HCT116 (cell line): ENCODE measurements at regions not wholly inside any gene's neighbourhood (a gene's known extent, or its start where the extent isn't known, plus 50 kb on each side); places are given as distances from the start of the nearest gene placed in this dataset.

Experiments used
- ATF3 ChIP-seq: IDR thresholded peaks from 2 replicates; pipeline ENCODE4 v1.6.1; 2012
- CBX3 ChIP-seq: IDR thresholded peaks from 2 replicates; pipeline ENCODE4 v1.6.1; 2012; ENCODE audit warnings: low read depth
- CEBPB ChIP-seq: IDR thresholded peaks from 2 replicates; pipeline ENCODE4 v1.6.1; 2012; ENCODE audit warnings: low read depth
- CTCF ChIP-seq, 3 experiments: fragments of 200-600 bp in 1 of 3; sonication (generic) in 1 of 3; IDR thresholded peaks in 2 of 3; conservative IDR thresholded peaks in 1 of 3; 2 replicates each; pipeline ENCODE4 v1.5.1; 2012 to 2017; ENCODE audit warnings: low read depth in 2 of 3, low read length in 2 of 3, antibody characterized with exemption in 1 of 3, borderline replicate concordance in 1 of 3, control low read depth in 1 of 3, mild to moderate bottlenecking in 1 of 3, mixed read lengths in 1 of 3, mixed run types in 1 of 3, moderate library complexity in 1 of 3; ENCODE audit not compliant: insufficient read depth in 1 of 3
- EZH2 ChIP-seq: fragments of 200-600 bp; sonication (generic); IDR thresholded peaks from 2 replicates; pipeline ENCODE4 v1.6.1; 2017; ENCODE audit warnings: antibody characterized with exemption, mixed run types
- JUND ChIP-seq: IDR thresholded peaks from 2 replicates; pipeline ENCODE4 v1.6.1; 2012
- POLR2A ChIP-seq: IDR thresholded peaks from 2 replicates; pipeline ENCODE4 v1.7.0; 2011; ENCODE audit warnings: borderline replicate concordance; ENCODE audit not compliant: insufficient read depth, insufficient read length; ENCODE audit errors: extremely low read depth
- POLR2AphosphoS5 ChIP-seq: IDR thresholded peaks from 2 replicates; pipeline ENCODE4 v1.6.1; 2011; ENCODE audit warnings: mild to moderate bottlenecking, low read depth, low read length, moderate library complexity
- RAD21 ChIP-seq: IDR thresholded peaks from 2 replicates; pipeline ENCODE4 v1.6.1; 2012; ENCODE audit warnings: low read depth, mild to moderate bottlenecking
- ZBTB33 ChIP-seq: IDR thresholded peaks from 2 replicates; pipeline ENCODE4 v1.6.1; 2011; ENCODE audit warnings: mild to moderate bottlenecking, low read length, moderate library complexity; ENCODE audit not compliant: insufficient replicate concordance; ENCODE audit errors: extremely low read depth

GRCh38 chr1:55654171-55654570 lies 439.0 kb upstream of the USP24 start:
- TF ChIP-seq CTCF (IDR thresholded peaks at IDR 0.05 in 2 of 3, conservative IDR thresholded peaks at IDR 0.05 in 1 of 3; ENCODE audit: borderline replicate concordance in 1 of 3, insufficient read depth in 1 of 3, low read depth in 2 of 3, low read length in 2 of 3) (no peak), CBX3 (no peak), RAD21 (no peak), POLR2A (no peak), ATF3 (no peak), CEBPB (no peak), EZH2 (no peak), ZBTB33 (no peak), JUND (no peak), POLR2AphosphoS5 (no peak)
